Medulla oblongata (tissue), 1 donor: ENCODE measurements at regions not wholly inside any gene's neighbourhood (a gene's known extent, or its start where the extent isn't known, plus 50 kb on each side); places are given as distances from the start of the nearest gene placed in this dataset.

Experiments used
- DNase-seq: peaks from one replicate; pipeline ENCODE4 v3.0.0-alpha.2; 2015; ENCODE audit errors: extremely low spot score

- DNase-seq: peak; percentile 35
Measured at GRCh38 chr9:118059484-118060278, 355.5 kb downstream of the TLR4 start.

GRCh38 chr9:118083161-118083560, 379.0 kb downstream of the TLR4 start:
- DNase-seq: no peak

- no peak for DNase-seq
Measured at GRCh38 chr9:118088090-118088489, 383.9 kb downstream of the TLR4 start.

GRCh38 chr9:118091226-118091625, 387.0 kb downstream of the TLR4 start:
- DNase-seq: peak; percentile 29

GRCh38 chr9:118091711-118092500, 387.7 kb downstream of the TLR4 start:
- DNase-seq: peak; percentile 90

- DNase-seq: no peak
Measured at GRCh38 chr9:118094387-118094786, 390.2 kb downstream of the TLR4 start.

- no peak for DNase-seq
Measured at GRCh38 chr9:118100529-118101419, 396.6 kb downstream of the TLR4 start.

- DNase-seq: no peak
Measured at GRCh38 chr9:118104363-118104762, 400.2 kb downstream of the TLR4 start.

- no peak for DNase-seq
Measured at GRCh38 chr9:118108971-118109370, 404.8 kb downstream of the TLR4 start.

GRCh38 chr9:118109542-118109941, 405.3 kb downstream of the TLR4 start:
- DNase-seq: no peak

GRCh38 chr9:118121361-118121760, 417.2 kb downstream of the TLR4 start:
- no peak for DNase-seq

GRCh38 chr9:118128313-118128712, 424.1 kb downstream of the TLR4 start:
- DNase-seq: no peak

GRCh38 chr9:118129541-118129940, 425.3 kb downstream of the TLR4 start:
- no peak for DNase-seq

- DNase-seq: no peak
Measured at GRCh38 chr9:118148990-118149389, 444.8 kb downstream of the TLR4 start.

- no peak for DNase-seq
Measured at GRCh38 chr9:118156846-118157245, 452.6 kb downstream of the TLR4 start.

GRCh38 chr9:118162716-118163115, 458.5 kb downstream of the TLR4 start:
- DNase-seq: no peak

- DNase-seq: no peak
Measured at GRCh38 chr9:118163751-118164150, 459.5 kb downstream of the TLR4 start.

- no peak for DNase-seq
Measured at GRCh38 chr9:118165451-118165850, 461.2 kb downstream of the TLR4 start.

- peak; percentile 90 for DNase-seq
Measured at GRCh38 chr9:118170032-118170955, 466.1 kb downstream of the TLR4 start.

- no peak for DNase-seq
Measured at GRCh38 chr9:118177241-118177640, 473.0 kb downstream of the TLR4 start.

- DNase-seq: no peak
Measured at GRCh38 chr9:118183576-118183975, 479.4 kb downstream of the TLR4 start.
